Neural cell (in vitro differentiated cells): ENCODE measurements at regions not wholly inside any gene's neighbourhood (a gene's known extent, or its start where the extent isn't known, plus 50 kb on each side); places are given as distances from the start of the nearest gene placed in this dataset.

Experiments
- H2AFZ ChIP-seq: fragments of 200-600, 300-800 bp; sonication (generic), shearing (Covaris generic); 2 replicates; pipeline ENCODE4 v1.6.0; 2014; ENCODE audit warnings: low read depth, mild to moderate bottlenecking, antibody characterized with exemption, low read length, moderate library complexity
- H3F3A ChIP-seq: fragments of 200-600 bp; shearing (Covaris generic); 2 replicates; pipeline ENCODE4 v1.6.1; 2016; ENCODE audit warnings: mild to moderate bottlenecking, moderate library complexity, mixed read lengths, antibody characterized with exemption, low read length; ENCODE audit not compliant: insufficient read depth, poor library complexity, severe bottlenecking
- H3K27ac ChIP-seq: fragments of 200-600, 300-800 bp; sonication (generic), shearing (Covaris generic); 2 replicates; pipeline ENCODE4 v1.5.1; 2014; ENCODE audit warnings: mild to moderate bottlenecking, low read length, moderate library complexity
- H3K27me3 ChIP-seq: fragments of 300-800, 200-600 bp; sonication (generic), shearing (Covaris generic); 2 replicates; pipeline ENCODE4 v1.6.0; 2014; ENCODE audit warnings: mild to moderate bottlenecking, low read depth, low read length, moderate library complexity; ENCODE audit not compliant: insufficient read depth
- H3K36me3 ChIP-seq: fragments of 300-800, 200-600 bp; sonication (generic), shearing (Covaris generic); 2 replicates; pipeline ENCODE4 v1.5.1; 2014; ENCODE audit warnings: mild to moderate bottlenecking, antibody characterized with exemption, low read length, moderate library complexity; ENCODE audit not compliant: insufficient read depth
- H3K4me2 ChIP-seq: fragments of 300-800, 200-600 bp; sonication (generic), shearing (Covaris generic); 2 replicates; pipeline ENCODE4 v1.6.0; 2014; ENCODE audit warnings: mild to moderate bottlenecking, low read length
- H3K4me3 ChIP-seq: fragments of 300-800, 200-600 bp; sonication (generic), shearing (Covaris generic); 2 replicates; pipeline ENCODE4 v1.5.1; 2014; ENCODE audit warnings: mild to moderate bottlenecking, low read length, moderate library complexity
- H3K79me2 ChIP-seq: fragments of 200-600 bp; shearing (Covaris generic); replicated peaks from 2 replicates; pipeline ENCODE4 v1.6.0; 2014; ENCODE audit warnings: mild to moderate bottlenecking, low read length, moderate library complexity; ENCODE audit not compliant: insufficient read depth
- H3K9ac ChIP-seq: fragments of 300-800, 200-600 bp; sonication (generic), shearing (Covaris generic); 2 replicates; pipeline ENCODE4 v1.6.1; 2016; ENCODE audit warnings: mild to moderate bottlenecking, low read length, mixed read lengths
- H3K9me2 ChIP-seq: fragments of 200-600 bp; shearing (Covaris generic); 2 replicates; pipeline ENCODE4 v1.6.1; 2016; ENCODE audit warnings: mild to moderate bottlenecking, low read length, mixed read lengths; ENCODE audit not compliant: insufficient read depth
- H3K9me3 ChIP-seq: fragments of 200-600, 300-800 bp; sonication (generic), shearing (Covaris generic); 2 replicates; pipeline ENCODE4 v1.6.1; 2016; ENCODE audit warnings: mild to moderate bottlenecking, mixed run types, low read length, moderate library complexity, mixed read lengths
- H4K20me1 ChIP-seq: fragments of 200-600 bp; shearing (Covaris generic); 2 replicates; pipeline ENCODE4 v1.6.1; 2016; ENCODE audit warnings: mild to moderate bottlenecking, mixed run types; ENCODE audit not compliant: insufficient read depth
- EP300 ChIP-seq: fragments of 450-650 bp; conservative IDR thresholded peaks from 2 replicates; pipeline ENCODE4 v1.6.1; 2014; ENCODE audit warnings: antibody characterized with exemption, mild to moderate bottlenecking, moderate library complexity; ENCODE audit not compliant: poor library complexity, severe bottlenecking
- EZH2 ChIP-seq: fragments of 200-600, 300-800 bp; shearing (Covaris generic), sonication (generic); IDR thresholded peaks from 2 replicates; pipeline ENCODE4 v1.6.1; 2014; ENCODE audit warnings: antibody characterized with exemption, low read length, borderline replicate concordance, mild to moderate bottlenecking; ENCODE audit not compliant: insufficient read depth, poor library complexity, severe bottlenecking
- MXI1 ChIP-seq: fragments of 450-650 bp; conservative IDR thresholded peaks from 2 replicates; pipeline ENCODE4 v1.6.1; 2014; ENCODE audit warnings: antibody characterized with exemption, mild to moderate bottlenecking; ENCODE audit not compliant: poor library complexity, severe bottlenecking
- POLR2AphosphoS5 ChIP-seq: IDR thresholded peaks from 2 replicates; pipeline ENCODE4 v1.6.1; 2012
- RAD21 ChIP-seq: fragments of 450-650 bp; conservative IDR thresholded peaks from 2 replicates; pipeline ENCODE4 v1.6.1; 2014; ENCODE audit warnings: antibody characterized with exemption, mild to moderate bottlenecking, moderate library complexity
- SMC3 ChIP-seq: fragments of 450-650 bp; conservative IDR thresholded peaks from 2 replicates; pipeline ENCODE4 v1.6.1; 2014; ENCODE audit warnings: antibody characterized with exemption, mild to moderate bottlenecking, moderate library complexity; ENCODE audit not compliant: poor library complexity
- TAF1 ChIP-seq: IDR thresholded peaks from 2 replicates; pipeline ENCODE4 v1.6.1; 2012; ENCODE audit warnings: low read depth
- TF ChIP-seq, protein P1 (sequence below): fragments of 450-650 bp; IDR thresholded peaks from 2 replicates; pipeline ENCODE4 v1.5.1; 2014; ENCODE audit warnings: antibody characterized with exemption, mild to moderate bottlenecking, moderate library complexity; ENCODE audit not compliant: poor library complexity, severe bottlenecking
- TF ChIP-seq, protein P2 (sequence below): IDR thresholded peaks from 2 replicates; pipeline ENCODE4 v1.6.1; 2012; ENCODE audit warnings: borderline replicate concordance

DNA sequence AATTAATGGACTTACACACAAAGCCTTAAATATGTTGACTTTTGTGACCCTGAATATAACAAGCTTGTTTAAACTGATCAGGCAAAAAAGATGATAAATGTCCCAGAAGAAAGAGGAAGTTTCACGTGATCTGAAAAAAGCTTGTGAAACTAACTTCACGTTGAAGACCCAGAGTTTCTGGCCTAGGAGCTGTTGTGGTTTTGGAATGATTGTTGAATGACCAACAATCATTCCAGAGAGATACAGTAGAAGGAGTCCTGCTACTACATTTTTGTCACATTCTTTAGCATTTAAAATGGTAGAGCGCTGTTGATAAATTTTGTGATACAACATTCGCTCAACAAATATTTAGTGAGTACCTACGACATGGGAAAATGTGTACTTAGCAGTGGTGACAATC lies 143.1 kb upstream of the FBN2 start:
- Histone ChIP-seq H3K27me3 (no peaks in the 10 kb centered on the region), H3K79me2 (no peaks in the 10 kb centered on the region), H3K4me3 (no peak overlapping the region), H3K4me2 (no peak overlapping the region), H3K36me3 (no peaks in the 10 kb centered on the region), H4K20me1 (no peaks in the 10 kb centered on the region), H3K9ac (no peak overlapping the region), H2AFZ (no peak overlapping the region), H3K9me3 (no peaks in the 10 kb centered on the region), H3K9me2 (no peaks in the 10 kb centered on the region), H3K27ac (no peak overlapping the region), H3F3A (no peaks in the 10 kb centered on the region)
- TF ChIP-seq EP300 (no peak), SMC3 (no peak), TAF1 (no peak), MXI1 (no peak), POLR2AphosphoS5 (no peak), EZH2 (no peak), RAD21 (no peak)
- TF ChIP-seq, protein P1, sequence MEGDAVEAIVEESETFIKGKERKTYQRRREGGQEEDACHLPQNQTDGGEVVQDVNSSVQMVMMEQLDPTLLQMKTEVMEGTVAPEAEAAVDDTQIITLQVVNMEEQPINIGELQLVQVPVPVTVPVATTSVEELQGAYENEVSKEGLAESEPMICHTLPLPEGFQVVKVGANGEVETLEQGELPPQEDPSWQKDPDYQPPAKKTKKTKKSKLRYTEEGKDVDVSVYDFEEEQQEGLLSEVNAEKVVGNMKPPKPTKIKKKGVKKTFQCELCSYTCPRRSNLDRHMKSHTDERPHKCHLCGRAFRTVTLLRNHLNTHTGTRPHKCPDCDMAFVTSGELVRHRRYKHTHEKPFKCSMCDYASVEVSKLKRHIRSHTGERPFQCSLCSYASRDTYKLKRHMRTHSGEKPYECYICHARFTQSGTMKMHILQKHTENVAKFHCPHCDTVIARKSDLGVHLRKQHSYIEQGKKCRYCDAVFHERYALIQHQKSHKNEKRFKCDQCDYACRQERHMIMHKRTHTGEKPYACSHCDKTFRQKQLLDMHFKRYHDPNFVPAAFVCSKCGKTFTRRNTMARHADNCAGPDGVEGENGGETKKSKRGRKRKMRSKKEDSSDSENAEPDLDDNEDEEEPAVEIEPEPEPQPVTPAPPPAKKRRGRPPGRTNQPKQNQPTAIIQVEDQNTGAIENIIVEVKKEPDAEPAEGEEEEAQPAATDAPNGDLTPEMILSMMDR = no peak
- TF ChIP-seq, protein P2, sequence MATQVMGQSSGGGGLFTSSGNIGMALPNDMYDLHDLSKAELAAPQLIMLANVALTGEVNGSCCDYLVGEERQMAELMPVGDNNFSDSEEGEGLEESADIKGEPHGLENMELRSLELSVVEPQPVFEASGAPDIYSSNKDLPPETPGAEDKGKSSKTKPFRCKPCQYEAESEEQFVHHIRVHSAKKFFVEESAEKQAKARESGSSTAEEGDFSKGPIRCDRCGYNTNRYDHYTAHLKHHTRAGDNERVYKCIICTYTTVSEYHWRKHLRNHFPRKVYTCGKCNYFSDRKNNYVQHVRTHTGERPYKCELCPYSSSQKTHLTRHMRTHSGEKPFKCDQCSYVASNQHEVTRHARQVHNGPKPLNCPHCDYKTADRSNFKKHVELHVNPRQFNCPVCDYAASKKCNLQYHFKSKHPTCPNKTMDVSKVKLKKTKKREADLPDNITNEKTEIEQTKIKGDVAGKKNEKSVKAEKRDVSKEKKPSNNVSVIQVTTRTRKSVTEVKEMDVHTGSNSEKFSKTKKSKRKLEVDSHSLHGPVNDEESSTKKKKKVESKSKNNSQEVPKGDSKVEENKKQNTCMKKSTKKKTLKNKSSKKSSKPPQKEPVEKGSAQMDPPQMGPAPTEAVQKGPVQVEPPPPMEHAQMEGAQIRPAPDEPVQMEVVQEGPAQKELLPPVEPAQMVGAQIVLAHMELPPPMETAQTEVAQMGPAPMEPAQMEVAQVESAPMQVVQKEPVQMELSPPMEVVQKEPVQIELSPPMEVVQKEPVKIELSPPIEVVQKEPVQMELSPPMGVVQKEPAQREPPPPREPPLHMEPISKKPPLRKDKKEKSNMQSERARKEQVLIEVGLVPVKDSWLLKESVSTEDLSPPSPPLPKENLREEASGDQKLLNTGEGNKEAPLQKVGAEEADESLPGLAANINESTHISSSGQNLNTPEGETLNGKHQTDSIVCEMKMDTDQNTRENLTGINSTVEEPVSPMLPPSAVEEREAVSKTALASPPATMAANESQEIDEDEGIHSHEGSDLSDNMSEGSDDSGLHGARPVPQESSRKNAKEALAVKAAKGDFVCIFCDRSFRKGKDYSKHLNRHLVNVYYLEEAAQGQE = no peak

GRCh38 chr5:128681764-128682592 lies 143.9 kb upstream of the FBN2 start:
- Histone ChIP-seq H3K9ac (no peak overlapping the region), H3K4me3 (no peak overlapping the region), H3K79me2 (no peaks in the 10 kb centered on the region), H3K9me3 (no peaks in the 10 kb centered on the region), H3F3A (no peaks in the 10 kb centered on the region), H3K9me2 (no peaks in the 10 kb centered on the region), H3K27ac (no peak overlapping the region), H2AFZ (no peak overlapping the region), H4K20me1 (no peaks in the 10 kb centered on the region), H3K27me3 (no peaks in the 10 kb centered on the region), H3K36me3 (no peaks in the 10 kb centered on the region), H3K4me2 (no peak overlapping the region)
- TF ChIP-seq EP300 (no peak), EZH2 (no peak), POLR2AphosphoS5 (no peak), RAD21 (no peak)
- TF ChIP-seq, protein P2 = no peak
- TF ChIP-seq, protein P1 = no peak
